HFFc6 (cell line): ENCODE measurements at regions not wholly inside any gene's neighbourhood (a gene's known extent, or its start where the extent isn't known, plus 50 kb on each side); places are given as distances from the start of the nearest gene placed in this dataset.

Experiments
- DNase-seq: peaks from one replicate; pipeline ENCODE4 v3.0.0-alpha.2; 2018
- H3K27ac Mint-ChIP-seq: 2 replicates; pipeline ENCODE4 v1.8.0; 2020; ENCODE audit warnings: mild to moderate bottlenecking, mixed read lengths
- H3K27me3 Mint-ChIP-seq: 2 replicates; pipeline ENCODE4 v1.8.0; 2021; ENCODE audit warnings: mild to moderate bottlenecking, moderate library complexity, mixed read lengths; ENCODE audit not compliant: insufficient read depth
- H3K36me3 Mint-ChIP-seq: 2 replicates; pipeline ENCODE4 v1.8.0; 2021; ENCODE audit warnings: low read depth, mixed read lengths
- H3K4me1 Mint-ChIP-seq: 2 replicates; pipeline ENCODE4 v1.8.0; 2020; ENCODE audit warnings: low read depth, mixed read lengths
- H3K4me3 Mint-ChIP-seq: 2 replicates; pipeline ENCODE4 v1.8.0; 2020; ENCODE audit warnings: mild to moderate bottlenecking, moderate library complexity, mixed read lengths
- H3K9me3 Mint-ChIP-seq: 2 replicates; pipeline ENCODE4 v1.8.0; 2020; ENCODE audit warnings: mild to moderate bottlenecking, mixed read lengths
- CTCF ChIP-seq: fragments of 200-600 bp; sonication (generic); IDR thresholded peaks from 2 replicates; pipeline ENCODE4 v1.5.0; 2021; ENCODE audit warnings: antibody characterized with exemption, mild to moderate bottlenecking

GRCh38 chr16:27706866-27707685, 157.1 kb downstream of the KATNIP start:
- Mint-ChIP-seq H3K27me3 (no peaks in the 10 kb centered on the region; the same call in 1 of the 2 replicates), H3K4me3 (no peak overlapping the region), H3K4me1 (peaks cover 13% of the 10 kb centered on the region), H3K9me3 (no peaks in the 10 kb centered on the region), H3K27ac (no peak overlapping the region), H3K36me3 (no peaks in the 10 kb centered on the region)
- no peak for TF ChIP-seq CTCF
- DNase-seq = no peak

GRCh38 chr16:27708651-27709050, 158.7 kb downstream of the KATNIP start:
- Mint-ChIP-seq H3K9me3 (no peaks in the 10 kb centered on the region), H3K27me3 (no peaks in the 10 kb centered on the region; the same call in 1 of the 2 replicates), H3K4me1 (peaks cover 5% of the 10 kb centered on the region), H3K36me3 (no peaks in the 10 kb centered on the region), H3K27ac (no peak overlapping the region), H3K4me3 (no peak overlapping the region)
- no peak for TF ChIP-seq CTCF
- no peak for DNase-seq

GRCh38 chr16:27712251-27712711, 162.3 kb downstream of the KATNIP start:
- Mint-ChIP-seq H3K4me1 (no peaks in the 10 kb centered on the region), H3K9me3 (no peaks in the 10 kb centered on the region), H3K36me3 (peaks cover 10% of the 10 kb centered on the region; the same call in 1 of the 2 replicates), H3K4me3 (no peak overlapping the region), H3K27me3 (no peaks in the 10 kb centered on the region), H3K27ac (no peak overlapping the region)
- TF ChIP-seq CTCF = no peak
- DNase-seq = no peak

- Mint-ChIP-seq H3K27ac (no peak overlapping the region), H3K4me1 (no peaks in the 10 kb centered on the region), H3K9me3 (no peaks in the 10 kb centered on the region), H3K27me3 (peaks cover 3% of the 10 kb centered on the region), H3K4me3 (no peak overlapping the region), H3K36me3 (peaks cover 13% of the 10 kb centered on the region; the same call in 1 of the 2 replicates)
- DNase-seq = no peak
- TF ChIP-seq CTCF = no peak
These were observed 167.8 kb downstream of the KATNIP start for GRCh38 chr16:27717726-27718125.

GRCh38 chr16:27718201-27719105, 168.5 kb downstream of the KATNIP start:
- no peaks in the 10 kb centered on the region for H3K9me3 Mint-ChIP-seq
- H3K4me3 Mint-ChIP-seq = no peak overlapping the region
- H3K27me3 Mint-ChIP-seq = peaks cover 3% of the 10 kb centered on the region
- no peak for DNase-seq
- no peak overlapping the region for H3K27ac Mint-ChIP-seq
- H3K4me1 Mint-ChIP-seq = no peaks in the 10 kb centered on the region
- H3K36me3 Mint-ChIP-seq = peaks cover 14% of the 10 kb centered on the region; the same call in 1 of the 2 replicates
- TF ChIP-seq CTCF = no peak
